Loucy (cell line): ENCODE measurements at regions not wholly inside any gene's neighbourhood (a gene's known extent, or its start where the extent isn't known, plus 50 kb on each side); places are given as distances from the start of the nearest gene placed in this dataset.

ENCODE experiments used
- H2AFZ ChIP-seq: fragments of 200-600 bp; sonication (generic); 2 replicates; pipeline ENCODE4 v1.6.0; 2016; ENCODE audit warnings: antibody characterized with exemption, mild to moderate bottlenecking, low read length, moderate library complexity
- H3F3A ChIP-seq: fragments of 200-600 bp; 2 replicates; pipeline ENCODE4 v1.6.0; 2016; ENCODE audit warnings: antibody characterized with exemption, low read depth, mild to moderate bottlenecking
- H3K27me3 ChIP-seq: fragments of 200-600 bp; sonication (generic); 2 replicates; pipeline ENCODE4 v1.6.1; 2014; ENCODE audit warnings: low read length, mild to moderate bottlenecking; ENCODE audit not compliant: insufficient read depth, poor library complexity, severe bottlenecking
- H3K36me3 ChIP-seq: fragments of 200-600 bp; sonication (generic); 2 replicates; pipeline ENCODE4 v1.6.1; 2016; ENCODE audit warnings: low read length; ENCODE audit not compliant: insufficient read depth
- H3K4me1 ChIP-seq: fragments of 200-600 bp; sonication (generic); 2 replicates; pipeline ENCODE4 v1.5.1; 2014; ENCODE audit warnings: low read length, mild to moderate bottlenecking; ENCODE audit not compliant: insufficient read depth, poor library complexity, severe bottlenecking
- H3K4me2 ChIP-seq: fragments of 200-600 bp; sonication (generic); 2 replicates; pipeline ENCODE4 v1.6.0; 2014; ENCODE audit warnings: antibody characterized with exemption, low read length, low read depth, mild to moderate bottlenecking; ENCODE audit not compliant: poor library complexity, severe bottlenecking
- H3K4me3 ChIP-seq: fragments of 200-600 bp; sonication (generic); 2 replicates; pipeline ENCODE4 v1.5.1; 2014; ENCODE audit warnings: low read length, mild to moderate bottlenecking, mixed read lengths; ENCODE audit not compliant: poor library complexity, severe bottlenecking
- H3K79me2 ChIP-seq: fragments of 200-600 bp; sonication (generic); 2 replicates; pipeline ENCODE4 v1.6.1; 2014; ENCODE audit warnings: low read length; ENCODE audit not compliant: insufficient read depth
- H3K9ac ChIP-seq: fragments of 200-600 bp; sonication (generic); 2 replicates; pipeline ENCODE4 v1.6.0; 2014; ENCODE audit warnings: mild to moderate bottlenecking, low read depth, low read length, moderate library complexity; ENCODE audit not compliant: poor library complexity, severe bottlenecking
- H3K9me2 ChIP-seq: fragments of 200-600 bp; sonication (generic); replicated peaks from 2 replicates; pipeline ENCODE4 v1.6.1; 2016; ENCODE audit warnings: low read depth, low read length, mixed read lengths
- H3K9me3 ChIP-seq: fragments of 200-600 bp; sonication (generic); 2 replicates; pipeline ENCODE4 v1.6.1; 2014; ENCODE audit warnings: mild to moderate bottlenecking, antibody characterized with exemption, low read length, low read depth; ENCODE audit not compliant: insufficient read depth
- H4K20me1 ChIP-seq: fragments of 200-600 bp; sonication (generic); 2 replicates; pipeline ENCODE4 v1.6.0; 2014; ENCODE audit warnings: antibody characterized with exemption, low read length, mild to moderate bottlenecking; ENCODE audit not compliant: insufficient read depth, poor library complexity, severe bottlenecking
- EZH2phosphoT487 ChIP-seq: fragments of 200-600 bp; IDR thresholded peaks from 2 replicates; pipeline ENCODE4 v1.6.1; 2018; ENCODE audit warnings: antibody characterized with exemption, mild to moderate bottlenecking, moderate library complexity, borderline replicate concordance
- TF ChIP-seq, protein P1 (sequence below): fragments of 200-600 bp; sonication (generic); conservative IDR thresholded peaks from 2 replicates; pipeline ENCODE4 v1.5.1; 2014; ENCODE audit warnings: mild to moderate bottlenecking, antibody characterized with exemption, low read length

DNA sequence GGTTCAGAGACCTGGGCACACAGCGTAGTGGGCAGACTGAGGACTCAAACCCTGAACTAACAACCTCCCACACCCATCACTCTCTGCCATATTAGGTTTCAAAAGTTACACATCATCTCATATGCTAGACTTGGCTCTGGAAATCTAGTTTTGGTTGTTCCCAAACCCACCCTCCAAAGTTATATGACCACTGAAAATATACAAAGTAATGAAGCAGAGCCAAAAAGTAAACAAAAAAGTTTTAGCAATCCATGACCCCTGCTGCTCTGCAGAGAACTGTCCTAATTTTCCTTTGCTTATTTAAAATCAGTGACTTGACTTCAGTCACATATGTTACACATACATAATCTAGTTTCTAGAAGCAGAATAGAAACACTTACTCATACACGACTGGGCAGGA lies 155.6 kb upstream of the TAS2R1 start:
- Histone ChIP-seq H3F3A (no peaks in the 10 kb centered on the region), H4K20me1 (no peaks in the 10 kb centered on the region), H3K79me2 (no peaks in the 10 kb centered on the region), H3K9ac (no peak overlapping the region), H2AFZ (no peak overlapping the region), H3K4me1 (no peaks in the 10 kb centered on the region), H3K36me3 (no peaks in the 10 kb centered on the region), H3K4me3 (no peak overlapping the region), H3K9me3 (no peaks in the 10 kb centered on the region), H3K9me2 (no peaks in the 10 kb centered on the region), H3K27me3 (no peaks in the 10 kb centered on the region), H3K4me2 (no peak overlapping the region)
- TF ChIP-seq EZH2phosphoT487: no peak
- TF ChIP-seq, protein P1, sequence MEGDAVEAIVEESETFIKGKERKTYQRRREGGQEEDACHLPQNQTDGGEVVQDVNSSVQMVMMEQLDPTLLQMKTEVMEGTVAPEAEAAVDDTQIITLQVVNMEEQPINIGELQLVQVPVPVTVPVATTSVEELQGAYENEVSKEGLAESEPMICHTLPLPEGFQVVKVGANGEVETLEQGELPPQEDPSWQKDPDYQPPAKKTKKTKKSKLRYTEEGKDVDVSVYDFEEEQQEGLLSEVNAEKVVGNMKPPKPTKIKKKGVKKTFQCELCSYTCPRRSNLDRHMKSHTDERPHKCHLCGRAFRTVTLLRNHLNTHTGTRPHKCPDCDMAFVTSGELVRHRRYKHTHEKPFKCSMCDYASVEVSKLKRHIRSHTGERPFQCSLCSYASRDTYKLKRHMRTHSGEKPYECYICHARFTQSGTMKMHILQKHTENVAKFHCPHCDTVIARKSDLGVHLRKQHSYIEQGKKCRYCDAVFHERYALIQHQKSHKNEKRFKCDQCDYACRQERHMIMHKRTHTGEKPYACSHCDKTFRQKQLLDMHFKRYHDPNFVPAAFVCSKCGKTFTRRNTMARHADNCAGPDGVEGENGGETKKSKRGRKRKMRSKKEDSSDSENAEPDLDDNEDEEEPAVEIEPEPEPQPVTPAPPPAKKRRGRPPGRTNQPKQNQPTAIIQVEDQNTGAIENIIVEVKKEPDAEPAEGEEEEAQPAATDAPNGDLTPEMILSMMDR: no peak

DNA sequence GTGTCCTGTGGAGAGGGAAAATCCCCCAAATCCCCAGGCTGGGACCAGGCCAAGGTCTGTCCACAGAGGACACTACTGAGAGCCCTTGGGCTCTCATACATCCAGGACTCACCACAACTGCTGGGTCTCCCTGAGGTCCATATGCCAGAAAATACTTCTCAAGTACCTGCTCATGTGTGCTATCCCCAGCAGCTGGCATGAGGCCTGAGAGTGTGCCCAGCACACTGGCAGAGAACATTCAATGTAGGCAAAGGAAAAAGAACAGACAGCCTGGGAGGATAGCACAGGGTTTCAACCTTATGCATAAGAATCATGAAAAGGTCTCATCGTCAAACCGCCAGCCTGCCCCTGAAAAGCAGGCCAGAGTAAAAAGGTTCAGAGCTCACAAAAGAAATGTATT lies 154.1 kb upstream of the TAS2R1 start:
- no peak overlapping the region for H2AFZ ChIP-seq
- no peaks in the 10 kb centered on the region for H3K36me3 ChIP-seq
- no peak overlapping the region for H3K4me3 ChIP-seq
- no peak overlapping the region for H3K4me2 ChIP-seq
- no peaks in the 10 kb centered on the region for H3K4me1 ChIP-seq
- TF ChIP-seq EZH2phosphoT487: no peak
- TF ChIP-seq, protein P1: no peak
- H3K9ac ChIP-seq: no peak overlapping the region
- no peaks in the 10 kb centered on the region for H4K20me1 ChIP-seq
- H3K79me2 ChIP-seq: no peaks in the 10 kb centered on the region
- no peaks in the 10 kb centered on the region for H3K27me3 ChIP-seq
- H3F3A ChIP-seq: no peaks in the 10 kb centered on the region
- no peaks in the 10 kb centered on the region for H3K9me3 ChIP-seq
- no peaks in the 10 kb centered on the region for H3K9me2 ChIP-seq

DNA sequence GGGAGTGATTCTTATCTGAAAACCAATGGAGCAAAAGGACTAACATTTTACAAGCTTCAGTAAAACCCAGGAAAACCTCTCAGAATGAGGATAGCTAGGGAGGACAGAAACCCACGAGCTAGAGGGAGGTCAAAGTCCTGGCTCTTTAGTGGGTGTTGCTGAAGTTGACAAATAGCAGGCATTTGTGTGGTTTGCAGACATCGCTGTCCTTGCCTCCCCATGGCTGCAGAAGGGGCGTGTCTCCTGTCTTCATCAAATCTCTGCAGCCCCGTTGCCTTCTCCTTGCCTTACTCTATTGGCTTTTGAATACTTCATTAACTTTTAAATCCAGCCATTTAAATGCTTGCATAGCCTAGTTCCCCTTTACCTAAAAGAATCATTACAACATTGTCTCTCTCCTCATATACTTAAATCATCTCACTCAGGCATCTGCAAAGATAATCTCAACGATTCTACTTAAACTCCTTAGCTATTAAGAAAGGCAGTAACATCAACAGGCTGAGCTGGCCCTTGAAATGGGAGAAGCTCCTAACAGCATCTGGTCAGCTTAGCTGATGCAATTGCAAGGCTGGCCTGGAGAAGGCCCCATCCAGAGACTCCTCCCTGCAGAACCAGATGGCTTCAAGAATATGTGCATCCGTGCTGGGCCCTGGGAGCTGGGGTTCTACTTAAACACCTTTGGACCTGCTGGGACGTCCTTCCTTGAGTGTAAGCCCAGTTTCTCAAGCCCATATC lies 152.8 kb upstream of the TAS2R1 start:
- H3K4me3 ChIP-seq: no peak overlapping the region
- H3K79me2 ChIP-seq: no peaks in the 10 kb centered on the region
- H3K9me3 ChIP-seq: no peaks in the 10 kb centered on the region
- no peaks in the 10 kb centered on the region for H3F3A ChIP-seq
- no peaks in the 10 kb centered on the region for H3K9me2 ChIP-seq
- H3K4me2 ChIP-seq: no peak overlapping the region
- TF ChIP-seq, protein P1: no peak
- no peak for TF ChIP-seq EZH2phosphoT487
- H3K4me1 ChIP-seq: no peaks in the 10 kb centered on the region
- no peaks in the 10 kb centered on the region for H4K20me1 ChIP-seq
- H3K9ac ChIP-seq: no peak overlapping the region
- no peaks in the 10 kb centered on the region for H3K36me3 ChIP-seq
- no peaks in the 10 kb centered on the region for H3K27me3 ChIP-seq
- H2AFZ ChIP-seq: no peak overlapping the region
